Ishikawa (cell line): ENCODE measurements at regions not wholly inside any gene's neighbourhood (a gene's known extent, or its start where the extent isn't known, plus 50 kb on each side); places are given as distances from the start of the nearest gene placed in this dataset.

Source experiments
- CEBPB ChIP-seq: IDR thresholded peaks from 2 replicates; pipeline ENCODE4 v1.6.1; 2012
- CREB1 ChIP-seq: IDR thresholded peaks from 2 replicates; pipeline ENCODE4 v1.6.1; 2012; ENCODE audit warnings: low read depth
- EGR1 ChIP-seq: IDR thresholded peaks from 2 replicates; pipeline ENCODE4 v1.6.1; 2012
- EP300 ChIP-seq: IDR thresholded peaks from 2 replicates; pipeline ENCODE4 v1.6.1; 2012; ENCODE audit warnings: borderline replicate concordance
- FOXM1 ChIP-seq: IDR thresholded peaks from 2 replicates; pipeline ENCODE4 v1.6.1; 2012; ENCODE audit warnings: low read depth, borderline replicate concordance
- RAD21 ChIP-seq: IDR thresholded peaks from 2 replicates; pipeline ENCODE4 v1.6.1; 2012; ENCODE audit warnings: low read depth
- TAF1 ChIP-seq: IDR thresholded peaks from 2 replicates; pipeline ENCODE4 v1.6.1; 2012; ENCODE audit warnings: low read depth, mild to moderate bottlenecking
- TCF12 ChIP-seq: IDR thresholded peaks from 2 replicates; pipeline ENCODE4 v1.6.1; 2012; ENCODE audit warnings: low read depth
- YY1 ChIP-seq: IDR thresholded peaks from 2 replicates; pipeline ENCODE4 v1.6.1; 2012; ENCODE audit warnings: low read depth
- TF ChIP-seq, protein P1 (sequence below): IDR thresholded peaks from 2 replicates; pipeline ENCODE4 v1.6.1; 2012; ENCODE audit warnings: low read depth, mild to moderate bottlenecking
- TF ChIP-seq, protein P2 (sequence below): IDR thresholded peaks from 2 replicates; pipeline ENCODE4 v1.6.1; 2012
- TF ChIP-seq, protein P3 (sequence below): IDR thresholded peaks from 2 replicates; pipeline ENCODE4 v1.6.1; 2012

DNA sequence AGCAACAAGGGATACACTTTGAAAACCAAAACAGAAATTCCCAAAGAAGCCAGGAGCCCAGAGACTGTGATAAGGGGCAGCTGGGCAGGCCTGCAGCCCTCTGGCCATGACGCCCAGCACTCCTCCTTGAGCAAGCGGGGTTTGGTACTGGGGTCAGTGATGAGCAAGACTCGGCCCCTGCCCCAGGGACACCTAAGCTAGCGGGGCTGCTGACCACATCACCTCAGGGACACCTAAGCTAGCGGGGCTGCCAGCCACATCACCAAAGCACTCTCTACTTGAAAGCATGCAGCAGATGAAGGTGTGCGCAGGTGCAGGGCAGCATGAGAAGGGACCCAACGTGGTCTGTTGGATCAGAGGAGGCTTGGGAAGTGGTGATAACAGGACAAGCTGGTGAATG is 108.0 kb upstream of the PPP2R2D start:
- no peak for TF ChIP-seq CEBPB
- no peak for TF ChIP-seq TAF1
- TF ChIP-seq RAD21 = no peak
- TF ChIP-seq, protein P1, sequence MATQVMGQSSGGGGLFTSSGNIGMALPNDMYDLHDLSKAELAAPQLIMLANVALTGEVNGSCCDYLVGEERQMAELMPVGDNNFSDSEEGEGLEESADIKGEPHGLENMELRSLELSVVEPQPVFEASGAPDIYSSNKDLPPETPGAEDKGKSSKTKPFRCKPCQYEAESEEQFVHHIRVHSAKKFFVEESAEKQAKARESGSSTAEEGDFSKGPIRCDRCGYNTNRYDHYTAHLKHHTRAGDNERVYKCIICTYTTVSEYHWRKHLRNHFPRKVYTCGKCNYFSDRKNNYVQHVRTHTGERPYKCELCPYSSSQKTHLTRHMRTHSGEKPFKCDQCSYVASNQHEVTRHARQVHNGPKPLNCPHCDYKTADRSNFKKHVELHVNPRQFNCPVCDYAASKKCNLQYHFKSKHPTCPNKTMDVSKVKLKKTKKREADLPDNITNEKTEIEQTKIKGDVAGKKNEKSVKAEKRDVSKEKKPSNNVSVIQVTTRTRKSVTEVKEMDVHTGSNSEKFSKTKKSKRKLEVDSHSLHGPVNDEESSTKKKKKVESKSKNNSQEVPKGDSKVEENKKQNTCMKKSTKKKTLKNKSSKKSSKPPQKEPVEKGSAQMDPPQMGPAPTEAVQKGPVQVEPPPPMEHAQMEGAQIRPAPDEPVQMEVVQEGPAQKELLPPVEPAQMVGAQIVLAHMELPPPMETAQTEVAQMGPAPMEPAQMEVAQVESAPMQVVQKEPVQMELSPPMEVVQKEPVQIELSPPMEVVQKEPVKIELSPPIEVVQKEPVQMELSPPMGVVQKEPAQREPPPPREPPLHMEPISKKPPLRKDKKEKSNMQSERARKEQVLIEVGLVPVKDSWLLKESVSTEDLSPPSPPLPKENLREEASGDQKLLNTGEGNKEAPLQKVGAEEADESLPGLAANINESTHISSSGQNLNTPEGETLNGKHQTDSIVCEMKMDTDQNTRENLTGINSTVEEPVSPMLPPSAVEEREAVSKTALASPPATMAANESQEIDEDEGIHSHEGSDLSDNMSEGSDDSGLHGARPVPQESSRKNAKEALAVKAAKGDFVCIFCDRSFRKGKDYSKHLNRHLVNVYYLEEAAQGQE = no peak
- TF ChIP-seq, protein P2, sequence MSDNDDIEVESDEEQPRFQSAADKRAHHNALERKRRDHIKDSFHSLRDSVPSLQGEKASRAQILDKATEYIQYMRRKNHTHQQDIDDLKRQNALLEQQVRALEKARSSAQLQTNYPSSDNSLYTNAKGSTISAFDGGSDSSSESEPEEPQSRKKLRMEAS = no peak
- TF ChIP-seq EP300 = no peak
- no peak for TF ChIP-seq YY1
- TF ChIP-seq CREB1 = no peak
- no peak for TF ChIP-seq FOXM1
- no peak for TF ChIP-seq TCF12
- TF ChIP-seq EGR1 = no peak
- TF ChIP-seq, protein P3, sequence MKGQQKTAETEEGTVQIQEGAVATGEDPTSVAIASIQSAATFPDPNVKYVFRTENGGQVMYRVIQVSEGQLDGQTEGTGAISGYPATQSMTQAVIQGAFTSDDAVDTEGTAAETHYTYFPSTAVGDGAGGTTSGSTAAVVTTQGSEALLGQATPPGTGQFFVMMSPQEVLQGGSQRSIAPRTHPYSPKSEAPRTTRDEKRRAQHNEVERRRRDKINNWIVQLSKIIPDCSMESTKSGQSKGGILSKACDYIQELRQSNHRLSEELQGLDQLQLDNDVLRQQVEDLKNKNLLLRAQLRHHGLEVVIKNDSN = no peak
